Urinary bladder (tissue), 3 donors: ENCODE measurements at regions not wholly inside any gene's neighbourhood (a gene's known extent, or its start where the extent isn't known, plus 50 kb on each side); places are given as distances from the start of the nearest gene placed in this dataset.
"Not testable (repeated sequence)": the region's sequence is repeated elsewhere in the genome, so short reads cannot be mapped to it uniquely, and the experiment has no call there.

Experiments
- DNase-seq: peaks from one replicate; pipeline ENCODE4 v3.0.0-alpha.2; 2015; ENCODE audit errors: extremely low spot score
- H3K27ac ChIP-seq: one replicate; pipeline ENCODE4 v1.5.1; 2013; ENCODE audit warnings: low read depth, mild to moderate bottlenecking, moderate library complexity
- H3K36me3 ChIP-seq: one replicate; pipeline ENCODE4 v1.6.1; 2013; ENCODE audit warnings: mild to moderate bottlenecking, moderate library complexity; ENCODE audit not compliant: insufficient read depth
- H3K4me1 ChIP-seq: one replicate; pipeline ENCODE4 v1.6.1; 2013; ENCODE audit warnings: mild to moderate bottlenecking, moderate library complexity; ENCODE audit not compliant: insufficient read depth
- H3K4me3 ChIP-seq: one replicate; pipeline ENCODE4 v1.5.1; 2013; ENCODE audit warnings: low read depth, low read length
- WGBS: extraction: QIAGEN DNeasy Blood & Tissue Kit; methylation state at CpG from one replicate; pipeline ENCODE4 v1.1.7; 2013; 5-methylcytosine and 5-hydroxymethylcytosine counted together
- donor health status: healthy with polysubstance abuse.
- donor health status: healthy.

GRCh38 chr18:22737054-22737453, 196.1 kb upstream of the RBBP8 start:
- no peak for DNase-seq
- H3K27ac ChIP-seq = no peak overlapping the region
- H3K4me1 ChIP-seq = no peaks in the 10 kb centered on the region
- 86% methylated on average over 3 of the region's 3 CpGs for WGBS
- no peaks in the 10 kb centered on the region for H3K36me3 ChIP-seq
- H3K4me3 ChIP-seq = no peak overlapping the region

- DNase-seq = no peak
- H3K4me1 ChIP-seq = no peaks in the 10 kb centered on the region
- no peak overlapping the region for H3K27ac ChIP-seq
- 66% methylated on average over 2 of the region's 2 CpGs for WGBS
- H3K36me3 ChIP-seq = no peaks in the 10 kb centered on the region
- H3K4me3 ChIP-seq = no peak overlapping the region
These were observed 194.0 kb upstream of the RBBP8 start for GRCh38 chr18:22739061-22739642.

- no peaks in the 10 kb centered on the region for H3K36me3 ChIP-seq
- no peaks in the 10 kb centered on the region for H3K4me1 ChIP-seq
- no peak overlapping the region for H3K4me3 ChIP-seq
- 80% methylated on average over 4 of the region's 4 CpGs for WGBS
- DNase-seq = no peak
- no peak overlapping the region for H3K27ac ChIP-seq
These were observed 193.3 kb upstream of the RBBP8 start for GRCh38 chr18:22739789-22740188.

GRCh38 chr18:22741318-22741717, 191.8 kb upstream of the RBBP8 start:
- Histone ChIP-seq H3K4me1 (no peaks in the 10 kb centered on the region), H3K4me3 (no peak overlapping the region), H3K27ac (no peak overlapping the region), H3K36me3 (no peaks in the 10 kb centered on the region)
- 73% methylated on average over 3 of the region's 3 CpGs for WGBS
- DNase-seq = no peak

- H3K4me3 ChIP-seq = no peak overlapping the region
- 74% methylated on average over 3 of the region's 3 CpGs for WGBS
These were observed 190.7 kb upstream of the RBBP8 start for GRCh38 chr18:22742409-22742808.

GRCh38 chr18:22745966-22746365, 187.2 kb upstream of the RBBP8 start:
- WGBS = 79% methylated on average over 1 of the region's 1 CpG
- Histone ChIP-seq H3K36me3 (no peaks in the 10 kb centered on the region), H3K27ac (no peak overlapping the region), H3K4me1 (no peaks in the 10 kb centered on the region), H3K4me3 (no peak overlapping the region)
- DNase-seq = no peak

More at GRCh38 chr18:22742409-22742808, 190.7 kb upstream of the RBBP8 start:
- H3K4me1 ChIP-seq = no peaks in the 10 kb centered on the region
- H3K36me3 ChIP-seq = no peaks in the 10 kb centered on the region
- DNase-seq = no peak
- H3K27ac ChIP-seq = no peak overlapping the region

- WGBS = 93% methylated on average over 2 of the region's 2 CpGs
- no peak overlapping the region for H3K27ac ChIP-seq
- H3K36me3 ChIP-seq = no peaks in the 10 kb centered on the region
- DNase-seq = no peak
- H3K4me3 ChIP-seq = no peak overlapping the region
- no peaks in the 10 kb centered on the region for H3K4me1 ChIP-seq
These were observed 181.1 kb upstream of the RBBP8 start for GRCh38 chr18:22752014-22752413.

GRCh38 chr18:22753130-22753831, 179.8 kb upstream of the RBBP8 start:
- WGBS = 83% methylated on average over 8 of the region's 8 CpGs
- Histone ChIP-seq H3K27ac (no peak overlapping the region), H3K36me3 (no peaks in the 10 kb centered on the region), H3K4me3 (no peak overlapping the region), H3K4me1 (no peaks in the 10 kb centered on the region)
- DNase-seq = no peak

- not testable (repeated sequence) for H3K4me3 ChIP-seq, DNase-seq, H3K4me1 ChIP-seq, H3K27ac ChIP-seq, H3K36me3 ChIP-seq
- 98% methylated on average over 2 of the region's 2 CpGs for WGBS
These were observed 169.1 kb upstream of the RBBP8 start for GRCh38 chr18:22764005-22764404.

- Histone ChIP-seq H3K27ac (no peak overlapping the region), H3K36me3 (no peaks in the 10 kb centered on the region), H3K4me3 (no peak overlapping the region), H3K4me1 (no peaks in the 10 kb centered on the region)
- DNase-seq = no peak
- WGBS = 9% methylated on average over 1 of the region's 1 CpG
These were observed 167.2 kb upstream of the RBBP8 start for GRCh38 chr18:22765896-22766295.

- Histone ChIP-seq H3K4me3 (no peak overlapping the region), H3K4me1 (no peaks in the 10 kb centered on the region), H3K36me3 (no peaks in the 10 kb centered on the region), H3K27ac (no peak overlapping the region)
- no peak for DNase-seq
These were observed 165.5 kb upstream of the RBBP8 start for GRCh38 chr18:22767653-22768052.

GRCh38 chr18:22773944-22774343, 159.2 kb upstream of the RBBP8 start:
- 89% methylated on average over 3 of the region's 3 CpGs for WGBS
- no peak for DNase-seq
- Histone ChIP-seq H3K4me1 (no peaks in the 10 kb centered on the region), H3K27ac (no peak overlapping the region), H3K4me3 (no peak overlapping the region), H3K36me3 (no peaks in the 10 kb centered on the region)

- DNase-seq = no peak
- no peaks in the 10 kb centered on the region for H3K36me3 ChIP-seq
- no peaks in the 10 kb centered on the region for H3K4me1 ChIP-seq
- no peak overlapping the region for H3K4me3 ChIP-seq
- H3K27ac ChIP-seq = no peak overlapping the region
- WGBS = 27% methylated on average over 1 of the region's 1 CpG
These were observed 154.1 kb upstream of the RBBP8 start for GRCh38 chr18:22778996-22779395.

- 95% methylated on average over 3 of the region's 3 CpGs for WGBS
- no peak overlapping the region for H3K27ac ChIP-seq
- H3K36me3 ChIP-seq = no peaks in the 10 kb centered on the region
- no peak overlapping the region for H3K4me3 ChIP-seq
- DNase-seq = no peak
- no peaks in the 10 kb centered on the region for H3K4me1 ChIP-seq
These were observed 149.9 kb upstream of the RBBP8 start for GRCh38 chr18:22783245-22783644.
